H1 (cell line): ENCODE measurements at regions not wholly inside any gene's neighbourhood (a gene's known extent, or its start where the extent isn't known, plus 50 kb on each side); places are given as distances from the start of the nearest gene placed in this dataset.
A peak's percentile ranks its signal among the peaks of the same experiment; 100 is the strongest.

Experiments used
- CTCF ChIA-PET: fragments of 300-600 bp; sonication (Branson Sonifier 250); formaldehyde crosslinking; loops from one replicate; lab custom pipeline; 2021; ENCODE audit not compliant: partially characterized antibody; lab: Charles Lee
- POLR2A ChIA-PET: fragments of 300-600 bp; sonication (Branson Sonifier 250); formaldehyde crosslinking; loops from one replicate; lab custom pipeline; 2021; ENCODE audit warnings: inconsistent platforms; ENCODE audit not compliant: partially characterized antibody; lab: Charles Lee
- DNase-seq, 2 experiments: peaks; one replicate each; pipeline versions ENCODE4 v3.0.0 to v3.0.0-alpha.2; 2010 to 2022; ENCODE audit warnings: low spot score in 2 of 2, low read depth in 1 of 2, mixed read lengths in 1 of 2
- FAIRE-seq: peaks from 2 replicates; lab custom pipeline; 2011; peaks lifted over from hg19 to GRCh38; lab: Jason Lieb, UNC
- H2AFZ ChIP-seq: 2 replicates; pipeline ENCODE4 v1.8.1; 2012; ENCODE audit warnings: low read length, inconsistent platforms
- H2AK5ac ChIP-seq: 2 replicates; pipeline ENCODE4 v1.6.1; 2013; ENCODE audit warnings: low read depth, low read length
- H2BK120ac ChIP-seq: replicated peaks from 2 replicates; pipeline ENCODE3; 2013; ENCODE audit warnings: low read depth, low read length, inconsistent platforms
- H2BK12ac ChIP-seq: 2 replicates; pipeline ENCODE4 v1.6.1; 2013; ENCODE audit warnings: low read depth, low read length
- H2BK15ac ChIP-seq: 2 replicates; pipeline ENCODE4 v1.6.1; 2013; ENCODE audit warnings: low read length
- H2BK20ac ChIP-seq: 2 replicates; pipeline ENCODE4 v1.6.1; 2013; ENCODE audit warnings: low read length
- H2BK5ac ChIP-seq: 2 replicates; pipeline ENCODE4 v1.6.1; 2013; ENCODE audit warnings: low read depth, low read length
- H3K14ac ChIP-seq: 2 replicates; pipeline ENCODE4 v1.6.1; 2013; ENCODE audit warnings: inconsistent platforms; ENCODE audit not compliant: insufficient read length
- H3K18ac ChIP-seq: 2 replicates; pipeline ENCODE4 v1.6.1; 2013; ENCODE audit warnings: low read length; ENCODE audit errors: extremely low read depth
- H3K23ac ChIP-seq: 2 replicates; pipeline ENCODE4 v1.6.1; 2013; ENCODE audit warnings: inconsistent platforms; ENCODE audit not compliant: insufficient read length
- H3K23me2 ChIP-seq: 2 replicates; pipeline ENCODE4 v1.6.1; 2013; ENCODE audit warnings: low read depth, low read length
- H3K27ac ChIP-seq: 2 replicates; pipeline ENCODE4 v1.6.1; 2011; ENCODE audit warnings: low read depth, low read length, inconsistent platforms
- H3K27me3 ChIP-seq, 4 experiments: replicated peaks in 1 of 4; 1 replicate in 1 of 4; 2 replicates in 3 of 4; pipeline versions ENCODE4 v1.6.1 to v1.8.1; 2011 to 2013; ENCODE audit warnings: low read length in 3 of 4, mild to moderate bottlenecking in 3 of 4, inconsistent platforms in 2 of 4, mixed read lengths in 2 of 4, moderate library complexity in 1 of 4; ENCODE audit not compliant: control insufficient read depth in 3 of 4, insufficient read depth in 3 of 4; ENCODE audit errors: extremely low read depth in 1 of 4
- H3K36me3 ChIP-seq, 4 experiments: 2 replicates each; pipeline versions ENCODE4 v1.6.1 to v1.8.1; 2011 to 2013; ENCODE audit warnings: mild to moderate bottlenecking in 4 of 4, low read length in 3 of 4, moderate library complexity in 2 of 4, control low read depth in 1 of 4, inconsistent platforms in 1 of 4; ENCODE audit not compliant: insufficient read depth in 4 of 4, control insufficient read depth in 2 of 4
- H3K4ac ChIP-seq: replicated peaks from 2 replicates; pipeline ENCODE3; 2013; ENCODE audit warnings: low read length, low read depth, mixed read lengths, inconsistent platforms; ENCODE audit not compliant: insufficient read length
- H3K4me1 ChIP-seq, 4 experiments: replicated peaks in 1 of 4; 1 replicate in 1 of 4; 2 replicates in 3 of 4; pipeline versions ENCODE4 v1.6.1 to v1.8.1; 2011 to 2013; ENCODE audit warnings: low read length in 3 of 4, inconsistent platforms in 2 of 4, mixed read lengths in 1 of 4; ENCODE audit not compliant: insufficient read depth in 4 of 4, control insufficient read depth in 3 of 4
- H3K4me2 ChIP-seq, 2 experiments: 2 replicates each; pipeline versions ENCODE4 v1.6.1 to v1.8.1; 2011 to 2013; ENCODE audit warnings: low read depth in 2 of 2, low read length in 2 of 2, control low read depth in 1 of 2, inconsistent platforms in 1 of 2, mild to moderate bottlenecking in 1 of 2; ENCODE audit not compliant: insufficient read depth in 1 of 2
- H3K4me3 ChIP-seq, 4 experiments: fragments of 200-600, 300-600 bp in 1 of 4; sonication (generic), shearing (Covaris generic), sonication (Bioruptor Twin) in 1 of 4; 2 replicates each; pipeline versions ENCODE4 v1.5.1 to v1.8.1; 2011 to 2016; ENCODE audit warnings: low read length in 4 of 4, low read depth in 3 of 4, control low read depth in 2 of 4, inconsistent platforms in 2 of 4, mild to moderate bottlenecking in 2 of 4, mixed read lengths in 1 of 4, moderate library complexity in 1 of 4; ENCODE audit not compliant: insufficient read depth in 2 of 4; ENCODE audit errors: extremely low read depth in 1 of 4
- H3K56ac ChIP-seq: replicated peaks from 2 replicates; pipeline ENCODE3; 2013; ENCODE audit warnings: low read depth, mild to moderate bottlenecking, mixed read lengths, low read length, inconsistent platforms; ENCODE audit not compliant: insufficient read length
- H3K79me1 ChIP-seq: 2 replicates; pipeline ENCODE4 v1.6.1; 2013; ENCODE audit warnings: low read depth, low read length, control low read depth
- H3K79me2 ChIP-seq, 2 experiments: 2 replicates each; pipeline versions ENCODE4 v1.6.1 to v1.8.1; 2012 to 2013; ENCODE audit warnings: low read length in 2 of 2, mild to moderate bottlenecking in 2 of 2, inconsistent platforms in 1 of 2; ENCODE audit not compliant: insufficient read depth in 2 of 2, control insufficient read depth in 1 of 2
- H3K9ac ChIP-seq, 4 experiments: replicated peaks in 1 of 4; 1 replicate in 1 of 4; 2 replicates in 3 of 4; pipeline versions ENCODE4 v1.6.1 to v1.8.1; 2011 to 2013; ENCODE audit warnings: low read depth in 3 of 4, low read length in 3 of 4, control low read depth in 2 of 4, mild to moderate bottlenecking in 2 of 4, moderate library complexity in 2 of 4, inconsistent platforms in 1 of 4; ENCODE audit errors: extremely low read depth in 1 of 4
- H3K9me3 ChIP-seq, 2 experiments: 2 replicates each; pipeline versions ENCODE4 v1.6.1 to v1.8.1; 2012 to 2013; ENCODE audit warnings: mild to moderate bottlenecking in 2 of 2, moderate library complexity in 2 of 2, control low read depth in 1 of 2, inconsistent platforms in 1 of 2, low read depth in 1 of 2, low read length in 1 of 2, mixed read lengths in 1 of 2; ENCODE audit not compliant: insufficient read depth in 2 of 2
- H4K20me1 ChIP-seq, 2 experiments: replicated peaks in 1 of 2; 2 replicates each; pipeline versions ENCODE3 to v1.8.1; 2011 to 2013; ENCODE audit warnings: inconsistent platforms in 2 of 2, low read length in 2 of 2, mild to moderate bottlenecking in 1 of 2; ENCODE audit not compliant: insufficient read depth in 2 of 2, control insufficient read depth in 1 of 2
- H4K5ac ChIP-seq: 2 replicates; pipeline ENCODE4 v1.6.1; 2013; ENCODE audit warnings: low read length, low read depth, mixed read lengths, inconsistent platforms; ENCODE audit not compliant: insufficient read length
- H4K8ac ChIP-seq: 2 replicates; pipeline ENCODE4 v1.8.0; 2013; ENCODE audit warnings: mild to moderate bottlenecking, moderate library complexity, low read length, inconsistent platforms; ENCODE audit not compliant: insufficient read depth; ENCODE audit errors: extremely low read depth
- H4K91ac ChIP-seq: replicated peaks from 2 replicates; pipeline ENCODE3; 2013; ENCODE audit warnings: low read length, mixed read lengths, inconsistent platforms; ENCODE audit not compliant: insufficient read length
- EGR1 ChIP-seq: IDR thresholded peaks from 2 replicates; pipeline ENCODE4 v1.6.1; 2011; ENCODE audit warnings: low read depth, low read length, borderline replicate concordance
- JUND ChIP-seq: IDR thresholded peaks from 2 replicates; pipeline ENCODE4 v1.6.1; 2011; ENCODE audit warnings: mild to moderate bottlenecking, improper control_type of control experiment, low read length
- MAX ChIP-seq: IDR thresholded peaks from 2 replicates; pipeline ENCODE4 v1.6.1; 2012; ENCODE audit warnings: inconsistent platforms
- PHF8 ChIP-seq: fragments of 200-600 bp; sonication (generic); conservative IDR thresholded peaks from 2 replicates; pipeline ENCODE4 v1.7.1; 2012; ENCODE audit warnings: low read depth, mild to moderate bottlenecking, inconsistent platforms, low read length, moderate library complexity
- RAD21 ChIP-seq, 2 experiments: IDR thresholded peaks in 1 of 2; conservative IDR thresholded peaks in 1 of 2; 2 replicates each; pipeline ENCODE4 v1.6.1; 2011; ENCODE audit warnings: low read depth in 2 of 2, low read length in 2 of 2, improper control_type of control experiment in 1 of 2, inconsistent platforms in 1 of 2, mild to moderate bottlenecking in 1 of 2, moderate library complexity in 1 of 2
- RFX5 ChIP-seq: IDR thresholded peaks from 2 replicates; pipeline ENCODE4 v1.6.1; 2011; ENCODE audit warnings: low read depth, low read length, improper control_type of control experiment, borderline replicate concordance
- WGBS, 2 experiments: shearing (Covaris generic) in 1 of 2; methylation state at CpG; one replicate each; pipeline versions ENCODE4 v1.1.6 to v1.1.7; 2013 to 2015; ENCODE audit warnings: low lambda C conversion rate in 2 of 2, mixed read lengths in 2 of 2, inconsistent platforms in 1 of 2, low coverage in 1 of 2, missing lambda C conversion rate in 1 of 2; ENCODE audit not compliant: insufficient replicate concordance in 2 of 2, insufficient coverage in 1 of 2, insufficient read length in 1 of 2; ENCODE audit errors: extremely low coverage in 1 of 2, missing lambda C conversion rate in 1 of 2; 5-methylcytosine and 5-hydroxymethylcytosine counted together

DNA sequence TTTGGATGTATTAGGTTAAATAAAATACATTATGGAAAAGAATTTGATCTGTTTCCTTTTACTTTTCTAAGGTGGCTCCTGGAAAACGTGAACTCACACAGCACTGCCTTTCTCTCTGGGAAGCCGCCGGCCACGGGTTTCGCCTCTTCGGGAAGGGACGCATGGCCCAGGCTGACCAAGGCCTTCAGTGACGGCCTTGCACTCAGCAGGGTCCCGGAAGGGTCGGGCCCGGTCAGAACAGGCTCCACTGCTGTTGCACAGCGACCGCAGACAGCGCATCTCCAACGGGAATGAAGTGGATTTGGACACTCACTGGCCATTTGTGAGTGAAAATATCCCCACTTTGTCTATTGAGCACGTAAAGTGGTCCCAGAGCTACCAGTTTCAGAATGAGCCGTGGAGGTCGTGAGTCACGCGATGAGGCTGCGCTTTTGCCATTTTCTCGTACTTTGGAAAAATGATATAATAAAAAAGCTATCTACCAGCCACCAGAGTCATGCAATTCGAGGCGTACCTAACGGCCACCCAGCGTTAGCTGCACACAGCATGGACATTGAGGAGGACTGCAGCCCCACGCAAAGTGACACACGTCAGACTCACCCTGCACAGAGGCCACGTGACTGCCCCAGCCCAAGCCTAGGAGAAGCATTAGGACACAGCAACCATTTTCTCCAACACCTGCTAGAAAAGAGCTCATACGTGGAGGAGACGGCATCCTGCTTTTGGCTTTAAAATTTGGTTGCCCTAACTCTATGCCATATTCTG, 244.3 kb downstream of the TTLL2 start:
- H3K23me2 ChIP-seq = no peaks in the 10 kb centered on the region
- H2BK12ac ChIP-seq = no peak overlapping the region
- no peaks in the 10 kb centered on the region; a peak in 1 of 7 replicates for H3K4me1 ChIP-seq
- H2BK120ac ChIP-seq = no peak overlapping the region
- no peak overlapping the region for H2BK5ac ChIP-seq
- no peak for TF ChIP-seq MAX
- no peak for TF ChIP-seq RFX5
- TF ChIP-seq JUND = no peak
- no peak for TF ChIP-seq EGR1
- no peak for TF ChIP-seq RAD21 (IDR thresholded peaks at IDR 0.05 in 1 of 2, conservative IDR thresholded peaks at IDR 0.05 in 1 of 2; ENCODE audit: low read depth in 2 of 2, low read length in 2 of 2)
- no peak for TF ChIP-seq PHF8
- no peaks in the 10 kb centered on the region for H3K36me3 ChIP-seq
- H4K20me1 ChIP-seq = no peaks in the 10 kb centered on the region
- 90% methylated on average over 31 of the region's 31 CpGs; no CpG with 5 or more reads in 1 of the 2 experiments for WGBS, 2 experiments
- H2BK15ac ChIP-seq = no peak overlapping the region
- H3K79me2 ChIP-seq = no peaks in the 10 kb centered on the region
- H3K4me3 ChIP-seq = no peak overlapping the region
- no peak overlapping the region for H3K27ac ChIP-seq
- no peak overlapping the region for H3K56ac ChIP-seq
- H3K4ac ChIP-seq = no peak overlapping the region
- no peak overlapping the region; the same call in 1 of the 2 replicates for H4K8ac ChIP-seq
- no peak overlapping the region for H3K4me2 ChIP-seq
- no peaks in the 10 kb centered on the region for H3K27me3 ChIP-seq
- CTCF ChIA-PET = interaction anchor here (1.0 to 2.3 kb wide), 3 partner anchors 9 to 361 kb away, joined by 3 to 9 read pairs (median 4); no protein-coding TSS in a partner anchor
- FAIRE-seq (no peak), DNase-seq (no peak)
- H4K5ac ChIP-seq = no peak overlapping the region
- H3K23ac ChIP-seq = no peak overlapping the region
- H3K9ac ChIP-seq = no peak overlapping the region
- no peaks in the 10 kb centered on the region for H3K9me3 ChIP-seq
- H3K79me1 ChIP-seq = no peaks in the 10 kb centered on the region
- no peak overlapping the region for H2AK5ac ChIP-seq
- H2BK20ac ChIP-seq = no peak overlapping the region; the same call in 1 of the 2 replicates
- no peak overlapping the region for H3K18ac ChIP-seq
- no peak overlapping the region for H3K14ac ChIP-seq
- POLR2A ChIA-PET = interaction anchor here (0.6 kb wide), 1 partner anchor 235 kb away, joined by 3 read pairs; no protein-coding TSS in a partner anchor
- H4K91ac ChIP-seq = peak overlapping the region; percentile 55
- H2AFZ ChIP-seq = no peak overlapping the region
